Retinal pigment epithelial cell (primary cell): ENCODE measurements at regions not wholly inside any gene's neighbourhood (a gene's known extent, or its start where the extent isn't known, plus 50 kb on each side); places are given as distances from the start of the nearest gene placed in this dataset.
A peak's percentile ranks its signal among the peaks of the same experiment; 100 is the strongest.

Experiments
- DNase-seq: peaks from one replicate; pipeline ENCODE4 v3.0.0-alpha.2; 2010; ENCODE audit warnings: low read depth
- H3K4me3 ChIP-seq: 2 replicates; pipeline ENCODE4 v1.5.1; 2011; ENCODE audit warnings: mild to moderate bottlenecking, low read length, control low read depth, moderate library complexity
- TF ChIP-seq, protein P1 (sequence below): conservative IDR thresholded peaks from 2 replicates; pipeline ENCODE4 v1.5.1; 2011; ENCODE audit warnings: low read depth, low read length, control low read depth, inconsistent platforms

DNA sequence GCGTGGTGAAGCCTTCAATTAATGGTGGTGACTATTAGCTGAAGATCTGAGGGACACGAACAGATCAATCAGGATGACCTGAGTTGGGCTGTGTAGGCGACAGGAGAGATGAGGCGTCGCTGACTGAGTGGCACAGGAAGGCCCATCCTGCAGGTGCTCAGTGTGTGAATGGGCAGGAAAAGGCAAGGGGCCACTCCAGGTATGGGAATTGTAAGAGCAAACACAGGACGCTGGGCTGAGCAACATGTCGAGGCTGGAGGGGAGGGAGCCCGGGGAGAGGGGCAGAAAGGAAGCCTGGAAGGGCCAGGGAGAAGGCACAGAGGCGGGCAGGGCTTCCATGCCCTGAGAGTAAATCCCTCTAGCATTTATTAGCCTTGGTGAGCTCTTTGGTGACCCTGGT is 151.0 kb downstream of the VEGFA start:
- DNase-seq: no peak
- TF ChIP-seq, protein P1, sequence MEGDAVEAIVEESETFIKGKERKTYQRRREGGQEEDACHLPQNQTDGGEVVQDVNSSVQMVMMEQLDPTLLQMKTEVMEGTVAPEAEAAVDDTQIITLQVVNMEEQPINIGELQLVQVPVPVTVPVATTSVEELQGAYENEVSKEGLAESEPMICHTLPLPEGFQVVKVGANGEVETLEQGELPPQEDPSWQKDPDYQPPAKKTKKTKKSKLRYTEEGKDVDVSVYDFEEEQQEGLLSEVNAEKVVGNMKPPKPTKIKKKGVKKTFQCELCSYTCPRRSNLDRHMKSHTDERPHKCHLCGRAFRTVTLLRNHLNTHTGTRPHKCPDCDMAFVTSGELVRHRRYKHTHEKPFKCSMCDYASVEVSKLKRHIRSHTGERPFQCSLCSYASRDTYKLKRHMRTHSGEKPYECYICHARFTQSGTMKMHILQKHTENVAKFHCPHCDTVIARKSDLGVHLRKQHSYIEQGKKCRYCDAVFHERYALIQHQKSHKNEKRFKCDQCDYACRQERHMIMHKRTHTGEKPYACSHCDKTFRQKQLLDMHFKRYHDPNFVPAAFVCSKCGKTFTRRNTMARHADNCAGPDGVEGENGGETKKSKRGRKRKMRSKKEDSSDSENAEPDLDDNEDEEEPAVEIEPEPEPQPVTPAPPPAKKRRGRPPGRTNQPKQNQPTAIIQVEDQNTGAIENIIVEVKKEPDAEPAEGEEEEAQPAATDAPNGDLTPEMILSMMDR: no peak
- H3K4me3 ChIP-seq: no peak overlapping the region

DNA sequence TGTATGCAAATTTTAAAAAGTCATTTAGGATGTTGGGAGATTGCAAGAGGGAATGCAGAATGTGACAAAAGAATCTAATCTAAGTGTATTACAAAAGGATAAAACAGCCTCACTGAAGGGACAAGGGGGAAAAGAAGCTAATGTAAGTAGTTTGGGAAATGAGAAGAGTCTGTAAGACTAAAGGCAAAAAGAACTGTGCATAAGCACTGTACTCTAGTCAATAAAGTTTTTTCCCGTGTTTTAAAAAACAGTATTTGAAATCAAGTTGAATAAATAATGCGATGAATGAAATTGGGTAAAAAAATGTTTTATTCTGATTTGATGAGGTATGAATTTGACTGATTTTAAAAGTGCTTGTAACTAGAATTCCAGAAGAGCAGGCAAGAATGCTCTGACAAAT is 149.8 kb downstream of the VEGFA start:
- TF ChIP-seq, protein P1: no peak
- DNase-seq: no peak
- no peak overlapping the region for H3K4me3 ChIP-seq

DNA sequence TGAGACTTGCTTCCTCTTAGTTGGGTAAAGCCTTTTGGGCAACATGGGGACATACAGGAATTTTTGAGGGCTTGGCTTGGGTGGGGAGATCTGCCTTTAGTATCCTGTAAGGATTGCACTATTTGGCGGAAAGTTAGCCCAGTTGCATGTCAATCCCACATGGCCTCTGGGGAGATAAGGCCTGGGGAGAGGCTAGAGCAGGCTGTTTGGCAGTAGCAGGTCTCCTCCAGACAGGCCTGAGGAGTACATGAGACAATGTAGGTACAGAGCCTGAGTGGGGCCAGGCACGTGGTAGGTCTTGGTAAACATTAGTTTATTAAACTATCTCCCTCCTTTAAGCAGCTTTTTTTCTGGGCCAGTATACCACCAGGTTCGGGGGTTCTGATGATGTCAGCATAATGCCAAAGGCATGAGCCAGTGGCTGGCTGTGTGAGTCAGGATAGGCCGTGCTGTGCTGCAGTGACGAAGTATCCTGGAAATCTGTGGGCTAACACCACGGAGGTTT is 147.9 kb downstream of the VEGFA start:
- DNase-seq: no peak
- no peak overlapping the region for H3K4me3 ChIP-seq
- TF ChIP-seq, protein P1: no peak

DNA sequence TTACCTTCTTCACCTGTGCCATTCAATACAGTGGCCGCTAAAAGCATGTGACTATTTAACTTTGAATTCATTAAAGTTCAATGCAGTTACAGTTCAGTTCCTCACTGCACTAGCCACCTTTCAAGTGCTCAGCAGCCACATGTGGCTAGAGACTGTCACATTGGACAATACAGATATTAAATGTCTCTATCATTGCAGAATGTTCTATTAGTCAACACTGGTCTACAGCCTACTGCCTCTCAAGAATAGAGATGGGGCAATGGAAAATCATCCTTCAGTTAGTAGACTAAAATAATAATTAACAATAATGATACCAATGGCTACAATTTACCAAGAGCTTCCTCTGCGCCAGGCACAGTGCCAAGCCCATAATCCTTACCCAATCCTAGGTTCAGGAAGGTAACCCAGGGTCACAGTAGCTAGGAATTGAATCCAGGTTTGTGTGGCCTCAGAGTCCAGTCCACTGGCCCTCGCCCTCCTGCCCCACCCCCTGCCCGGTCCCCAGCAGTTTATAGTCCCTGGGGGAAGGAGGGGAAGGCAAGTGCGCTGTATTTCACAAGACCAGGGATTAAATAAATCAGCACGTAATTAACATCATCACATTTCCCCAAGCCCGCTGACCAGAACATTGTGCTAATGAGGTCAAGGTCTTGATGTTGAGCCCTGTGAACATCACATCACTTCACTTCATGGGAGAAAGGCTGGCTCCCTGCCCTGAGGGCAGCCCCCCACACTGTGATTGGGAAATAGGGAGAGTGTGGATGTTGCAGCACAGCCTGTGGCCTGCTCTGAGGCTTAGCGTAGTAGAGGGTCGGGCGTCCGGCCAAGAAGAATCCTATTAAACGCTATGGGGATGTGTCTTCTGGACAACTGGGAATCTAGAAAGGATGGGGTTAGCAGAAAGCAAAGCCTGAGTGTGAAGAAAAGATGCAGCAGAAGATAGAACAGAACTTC is 147.2 kb downstream of the VEGFA start:
- DNase-seq: peak; percentile 88
- no peak overlapping the region for H3K4me3 ChIP-seq
- TF ChIP-seq, protein P1: no peak

DNA sequence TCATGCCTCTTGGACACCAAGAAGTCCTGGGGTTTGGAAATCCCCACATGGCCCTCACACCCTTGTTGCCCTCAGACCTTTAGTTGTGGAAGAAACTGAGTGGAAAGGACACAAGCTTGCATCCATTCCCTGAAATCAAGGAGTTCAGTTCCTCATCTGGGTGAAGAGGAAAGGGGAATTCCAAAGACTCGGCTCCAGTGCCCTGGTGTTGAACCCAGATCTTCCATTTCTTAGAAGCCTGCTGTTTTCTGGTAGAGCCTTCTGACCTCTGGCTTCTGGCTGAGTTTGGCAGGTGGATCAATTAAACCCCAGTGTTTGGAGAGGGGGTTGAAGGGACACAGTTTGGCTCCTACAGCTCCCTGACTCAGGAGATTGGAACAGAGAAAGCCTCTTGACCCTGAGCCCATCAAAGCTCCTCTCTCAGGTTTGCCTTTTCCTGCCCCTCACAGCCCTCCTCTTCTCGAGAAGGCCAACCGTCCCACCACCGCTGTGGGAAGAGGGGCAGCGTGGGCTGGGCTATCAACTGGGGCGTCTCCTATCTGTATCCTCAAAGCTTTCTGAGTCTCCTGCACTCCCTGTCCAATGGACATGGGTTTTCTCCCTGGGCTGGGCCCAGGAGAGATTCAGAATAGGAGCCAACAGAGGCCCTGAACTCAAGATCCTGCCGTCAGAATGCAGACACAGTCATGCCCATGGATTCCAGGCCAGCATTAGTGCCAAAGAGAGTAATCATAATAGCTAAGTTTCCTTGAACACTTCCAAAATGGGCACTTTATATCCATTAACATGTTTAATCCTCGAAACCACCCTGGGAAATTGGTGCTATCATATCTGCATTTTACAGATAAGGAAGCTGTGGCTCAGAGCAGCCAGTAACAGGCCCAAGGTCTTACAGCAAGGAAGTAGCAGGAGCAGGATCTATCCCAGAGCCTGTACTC is 146.2 kb downstream of the VEGFA start:
- TF ChIP-seq, protein P1: no peak
- DNase-seq: peak; percentile 59
- H3K4me3 ChIP-seq: no peak overlapping the region

DNA sequence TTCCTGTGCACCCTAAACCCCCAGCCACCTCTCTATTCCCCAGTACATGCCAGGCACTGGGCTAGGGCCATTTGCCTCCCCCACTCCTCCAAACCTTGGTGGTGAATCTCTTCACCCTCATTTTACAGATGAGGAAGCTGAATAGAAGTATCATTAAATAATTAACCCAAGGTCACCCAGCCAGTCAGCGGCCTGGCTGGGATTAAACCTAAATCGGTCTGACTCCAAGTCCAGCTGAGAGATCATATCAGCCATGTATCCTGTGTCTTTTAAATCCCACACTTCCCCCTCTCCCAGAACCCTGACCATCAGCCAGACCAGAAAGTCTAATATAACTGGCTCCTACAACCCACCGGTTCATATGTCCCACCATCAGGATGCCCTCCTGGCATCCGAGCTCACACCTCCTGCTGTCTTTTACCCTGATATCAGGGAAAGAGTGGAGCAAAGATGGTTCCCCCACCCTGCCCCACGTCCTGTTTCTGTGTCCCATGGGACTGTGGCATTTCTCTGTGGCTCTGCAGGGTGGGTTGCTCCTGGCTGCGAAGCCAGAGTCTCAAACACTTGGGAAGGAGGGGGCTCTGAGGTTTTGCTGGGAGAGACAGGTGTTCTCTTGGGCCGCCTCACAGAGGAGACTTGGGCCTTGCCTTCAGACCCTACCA is 145.3 kb downstream of the VEGFA start:
- TF ChIP-seq, protein P1: no peak
- no peak for DNase-seq
- no peak overlapping the region for H3K4me3 ChIP-seq
